HL-60 (cell line): ENCODE measurements at regions not wholly inside any gene's neighbourhood (a gene's known extent, or its start where the extent isn't known, plus 50 kb on each side); places are given as distances from the start of the nearest gene placed in this dataset.

Experiments used
- DNase-seq, 2 experiments: peaks; one replicate each; pipeline ENCODE4 v3.0.0-alpha.2; 2010 to 2020; ENCODE audit warnings: low read depth in 1 of 2, low spot score in 1 of 2
- H3K27ac ChIP-seq: fragments of 250-450 bp; sonication (Bioruptor Pico); replicated peaks from 2 replicates; pipeline ENCODE4 v1.5.1; 2020; ENCODE audit warnings: mild to moderate bottlenecking, moderate library complexity
- H3K27me3 ChIP-seq: fragments of 250-450 bp; sonication (Bioruptor Pico); 2 replicates; pipeline ENCODE4 v1.5.1; 2021; ENCODE audit warnings: mild to moderate bottlenecking, moderate library complexity; ENCODE audit not compliant: insufficient read depth, poor library complexity, severe bottlenecking
- H3K4me3 ChIP-seq: replicated peaks from 2 replicates; pipeline ENCODE4 v1.5.1; 2011; ENCODE audit warnings: mild to moderate bottlenecking, control low read depth, low read length; ENCODE audit not compliant: insufficient read depth
- CTCF ChIP-seq: IDR thresholded peaks from one replicate; pipeline ENCODE4 v1.5.1; 2011; ENCODE audit warnings: low read length, control low read depth, inconsistent platforms; ENCODE audit not compliant: insufficient read depth
- GABPA ChIP-seq: IDR thresholded peaks from 2 replicates; pipeline ENCODE4 v1.6.1; 2012; ENCODE audit warnings: low read depth
- POLR2AphosphoS5 ChIP-seq: IDR thresholded peaks from 2 replicates; pipeline ENCODE4 v1.6.1; 2012; ENCODE audit warnings: low read depth
- REST ChIP-seq: IDR thresholded peaks from 2 replicates; pipeline ENCODE4 v1.6.1; 2012; ENCODE audit warnings: low read depth; ENCODE audit not compliant: insufficient replicate concordance
- SPI1 ChIP-seq: IDR thresholded peaks from 2 replicates; pipeline ENCODE4 v1.6.1; 2012; ENCODE audit warnings: low read depth, mild to moderate bottlenecking, borderline replicate concordance

DNA sequence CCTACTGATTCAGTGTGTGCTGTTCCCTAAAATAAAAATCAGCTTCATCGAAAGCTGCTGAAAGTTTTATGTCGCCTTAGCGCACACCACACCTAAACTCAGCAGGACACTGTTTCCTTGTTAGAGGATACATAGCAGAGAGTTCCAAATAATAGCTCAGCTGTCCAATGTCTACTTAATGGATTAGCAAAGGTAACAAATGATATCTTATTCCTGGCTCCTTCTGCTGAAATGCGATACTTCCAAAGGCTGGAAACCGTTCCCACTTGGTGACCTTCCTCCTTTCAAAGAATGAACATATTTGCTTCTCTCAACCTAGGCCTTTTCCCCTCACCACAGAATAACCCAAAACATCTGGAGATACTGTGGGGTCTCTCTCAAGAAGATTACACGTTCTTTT is 189.5 kb upstream of the GMDS start:
- Histone ChIP-seq H3K4me3 (no peak overlapping the region), H3K27me3 (no peaks in the 10 kb centered on the region), H3K27ac (no peak overlapping the region)
- TF ChIP-seq REST (no peak), CTCF (no peak), SPI1 (no peak), GABPA (no peak), POLR2AphosphoS5 (no peak)
- no peak for DNase-seq

DNA sequence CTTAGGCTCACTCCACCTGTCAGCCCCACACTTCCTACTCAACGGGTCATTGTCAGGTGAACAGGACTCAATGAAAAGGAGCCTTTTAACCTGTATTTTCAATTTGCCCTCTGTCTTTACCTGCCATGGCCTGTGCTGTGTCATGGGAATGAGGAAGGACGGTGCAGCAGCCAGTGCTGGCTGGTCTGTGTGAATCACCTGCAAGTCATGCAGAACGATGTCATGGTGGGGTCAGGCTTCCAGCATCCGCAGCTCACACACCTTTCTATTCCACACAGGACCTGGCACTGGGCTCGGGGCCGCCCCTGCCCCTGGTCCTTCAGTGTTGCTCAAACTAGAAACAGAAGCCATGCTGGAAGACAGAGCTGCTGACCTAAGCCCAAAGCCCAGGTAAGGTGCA is 188.7 kb upstream of the GMDS start:
- no peak overlapping the region for H3K27ac ChIP-seq
- H3K4me3 ChIP-seq: no peak overlapping the region
- TF ChIP-seq CTCF (no peak), SPI1 (no peak), GABPA (no peak)
- no peak for DNase-seq
- H3K27me3 ChIP-seq: no peaks in the 10 kb centered on the region

DNA sequence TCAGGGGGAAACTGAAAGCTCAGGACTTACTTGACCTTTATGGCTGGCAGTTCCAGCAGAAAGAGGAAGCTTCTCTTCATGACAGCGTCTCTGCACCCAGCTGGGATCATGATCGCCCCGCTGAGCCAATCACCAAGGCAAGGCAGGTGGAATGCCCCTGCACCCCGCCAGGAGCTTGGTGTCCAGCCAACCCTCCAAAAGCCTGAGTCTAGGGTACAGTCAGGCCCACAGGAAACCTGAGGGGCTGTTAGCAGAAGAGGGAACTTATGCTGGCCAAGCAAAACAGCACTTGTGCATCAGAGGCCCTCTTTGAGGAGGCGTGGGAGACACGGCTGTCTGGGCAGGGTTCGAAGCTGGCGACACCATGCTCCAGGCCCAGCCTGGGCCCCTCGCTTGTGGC is 188.3 kb upstream of the GMDS start:
- Histone ChIP-seq H3K4me3 (no peak overlapping the region), H3K27me3 (no peaks in the 10 kb centered on the region), H3K27ac (no peak overlapping the region)
- DNase-seq: peak in 1 of 2 experiments; percentile 58
- no peak for TF ChIP-seq SPI1
- TF ChIP-seq CTCF: no peak
- no peak for TF ChIP-seq REST

DNA sequence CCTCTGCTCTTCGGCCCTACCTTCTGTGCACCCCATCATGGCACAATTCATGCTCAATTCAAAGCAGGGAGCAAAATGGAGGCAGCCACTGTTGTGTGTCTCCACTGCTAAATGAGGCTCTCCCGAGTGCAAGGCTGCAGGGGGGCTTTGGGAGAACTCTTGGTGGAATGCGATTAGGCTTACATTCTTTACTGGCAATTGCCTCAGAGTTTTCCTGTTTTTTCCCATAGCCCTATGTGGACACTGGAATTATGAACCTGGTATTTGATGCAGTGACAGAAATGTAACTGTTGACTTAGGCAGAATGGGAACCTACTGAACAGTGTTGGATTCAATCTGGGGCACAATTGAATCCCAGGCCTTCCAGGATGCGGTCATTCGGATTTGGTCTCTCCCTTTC is 187.9 kb upstream of the GMDS start:
- TF ChIP-seq CTCF (no peak), POLR2AphosphoS5 (no peak), GABPA (no peak), SPI1 (no peak)
- DNase-seq: no peak

More for the DNA sequence above, 187.9 kb upstream of the GMDS start:
- Histone ChIP-seq H3K27ac (no peak overlapping the region), H3K27me3 (no peaks in the 10 kb centered on the region), H3K4me3 (no peak overlapping the region)
